Activated CD4-positive, alpha-beta T cell treated with anti-CD3 and anti-CD28 coated beads for 36 hours (primary cell): ENCODE measurements at regions not wholly inside any gene's neighbourhood (a gene's known extent, or its start where the extent isn't known, plus 50 kb on each side); places are given as distances from the start of the nearest gene placed in this dataset.

ENCODE experiments used
- ATAC-seq: fragments of 200-7000 bp; cut with Tn5 transposase; one replicate; pipeline ENCODE4 v1.10.0; 2021; ENCODE audit warnings: mild to moderate bottlenecking, moderate library complexity
- CTCF ChIA-PET: fragments of 350-600 bp; sonication (Branson Sonifier 250); formaldehyde crosslinking; loops from one replicate; lab custom pipeline; 2021; ENCODE audit warnings: antibody characterized with exemption; lab: Charles Lee
- POLR2A ChIA-PET: fragments of 350-600 bp; sonication (Branson Sonifier 250); formaldehyde crosslinking; loops from one replicate; lab custom pipeline; 2021; ENCODE audit warnings: antibody characterized with exemption, inconsistent platforms; lab: Charles Lee
- DNase-seq: peaks from one replicate; pipeline ENCODE4 v3.0.0-alpha.2; 2020
- H3K27ac Mint-ChIP-seq: one replicate; pipeline ENCODE4 v1.8.0; 2021; ENCODE audit warnings: mixed read lengths
- H3K27me3 Mint-ChIP-seq: one replicate; pipeline ENCODE4 v1.8.0; 2021; ENCODE audit warnings: mixed read lengths
- H3K36me3 Mint-ChIP-seq: one replicate; pipeline ENCODE4 v1.8.0; 2021; ENCODE audit warnings: low read depth, mixed read lengths
- H3K4me1 Mint-ChIP-seq: one replicate; pipeline ENCODE4 v1.8.0; 2021; ENCODE audit warnings: mixed read lengths
- H3K4me3 Mint-ChIP-seq: one replicate; pipeline ENCODE4 v1.8.0; 2021; ENCODE audit warnings: mild to moderate bottlenecking, moderate library complexity, mixed read lengths
- H3K9me3 Mint-ChIP-seq: one replicate; pipeline ENCODE4 v1.8.0; 2021; ENCODE audit warnings: low read depth, mixed read lengths
- intact Hi-C, 2 experiments: fragments of 100-400 bp; cut with DNase I in 1 of 2; cut with micrococcal nuclease in 1 of 2; formaldehyde crosslinking; loops; one replicate each; pipeline versions ENCODE4 v1.14.2 to v1.15.1; 2022 to 2024; cut with DNase I, micrococcal nuclease

- Mint-ChIP-seq H3K27me3 (peaks cover 32% of the 10 kb centered on the region), H3K36me3 (no peaks in the 10 kb centered on the region), H3K4me1 (peaks cover 9% of the 10 kb centered on the region), H3K27ac (no peak overlapping the region), H3K9me3 (no peaks in the 10 kb centered on the region), H3K4me3 (no peak overlapping the region)
- ATAC-seq, result no peak
- ChIA-PET CTCF (no interaction called here), POLR2A (interaction anchor here (0.5 kb wide), 1 partner anchor 81 kb away, joined by 3 read pairs; no protein-coding TSS in a partner anchor)
- intact Hi-C loops, result no loop called here
- DNase-seq, result no peak
Measured at GRCh38 chr21:38990424-38990794, 184.7 kb downstream of the ETS2 start.

- POLR2A ChIA-PET, result interaction anchor here (0.5 kb wide), 1 partner anchor 81 kb away, joined by 3 read pairs; no protein-coding TSS in a partner anchor
- peaks cover 32% of the 10 kb centered on the region for H3K27me3 Mint-ChIP-seq
- H3K4me1 Mint-ChIP-seq, result peaks cover 15% of the 10 kb centered on the region
- intact Hi-C loops, result loop anchor here in 1 of 2 experiments (10.0 kb wide), 2 partner anchors 75 to 255 kb away; no protein-coding TSS in a partner anchor
- no peaks in the 10 kb centered on the region for H3K36me3 Mint-ChIP-seq
- no peaks in the 10 kb centered on the region for H3K9me3 Mint-ChIP-seq
- no peak overlapping the region for H3K4me3 Mint-ChIP-seq
- CTCF ChIA-PET, result interaction anchor here (0.6 to 0.7 kb wide), 3 partner anchors 21 to 149 kb away, joined by 3 to 4 read pairs (median 3); no protein-coding TSS in a partner anchor
- no peak overlapping the region for H3K27ac Mint-ChIP-seq
- no peak for DNase-seq
- ATAC-seq, result no peak
Measured at GRCh38 chr21:38989745-38990423, 184.2 kb downstream of the ETS2 start.

- DNase-seq (no peak), ATAC-seq (no peak)
- H3K27ac Mint-ChIP-seq, result no peak overlapping the region
- ChIA-PET CTCF (interaction anchor here (0.7 kb wide), 2 partner anchors 20 to 113 kb away, joined by 3 read pairs; no protein-coding TSS in a partner anchor), POLR2A (no interaction called here)
- H3K9me3 Mint-ChIP-seq, result no peaks in the 10 kb centered on the region
- H3K4me3 Mint-ChIP-seq, result no peak overlapping the region
- intact Hi-C loops, result loop anchor here in 1 of 2 experiments (10.0 kb wide), 2 partner anchors 75 to 255 kb away; no protein-coding TSS in a partner anchor
- peaks cover 20% of the 10 kb centered on the region for H3K4me1 Mint-ChIP-seq
- H3K27me3 Mint-ChIP-seq, result peaks cover 37% of the 10 kb centered on the region
- no peaks in the 10 kb centered on the region for H3K36me3 Mint-ChIP-seq
Measured at GRCh38 chr21:38989379-38989744, 183.6 kb downstream of the ETS2 start.

- ChIA-PET CTCF (interaction anchor here (0.6 kb wide), 1 partner anchor 8 kb away, joined by 4 read pairs; no protein-coding TSS in a partner anchor), POLR2A (no interaction called here)
- Mint-ChIP-seq H3K4me1 (peaks cover 21% of the 10 kb centered on the region), H3K4me3 (no peak overlapping the region), H3K27ac (no peak overlapping the region), H3K27me3 (peaks cover 43% of the 10 kb centered on the region), H3K36me3 (no peaks in the 10 kb centered on the region), H3K9me3 (no peaks in the 10 kb centered on the region)
- ATAC-seq, result no peak
- DNase-seq, result no peak
- intact Hi-C loops, result loop anchor here in 1 of 2 experiments (10.0 kb wide), 2 partner anchors 74 to 254 kb away; no protein-coding TSS in a partner anchor
Measured at GRCh38 chr21:38988509-38989378, 183.0 kb downstream of the ETS2 start.

- Mint-ChIP-seq H3K4me1 (peaks cover 21% of the 10 kb centered on the region), H3K36me3 (no peaks in the 10 kb centered on the region), H3K9me3 (no peaks in the 10 kb centered on the region), H3K27ac (no peak overlapping the region), H3K27me3 (peaks cover 50% of the 10 kb centered on the region), H3K4me3 (no peak overlapping the region)
- POLR2A ChIA-PET, result no interaction called here
- CTCF ChIA-PET, result interaction anchor here (0.6 kb wide), 1 partner anchor 9 kb away, joined by 4 read pairs; no protein-coding TSS in a partner anchor
- intact Hi-C loops, result loop anchor here in 1 of 2 experiments (10.0 kb wide), 2 partner anchors 73 to 253 kb away; no protein-coding TSS in a partner anchor
- no peak for DNase-seq
- ATAC-seq, result no peak
Measured at GRCh38 chr21:38987633-38988508, 182.1 kb downstream of the ETS2 start.

- CTCF ChIA-PET, result no interaction called here
- Mint-ChIP-seq H3K9me3 (no peaks in the 10 kb centered on the region), H3K4me1 (peaks cover 21% of the 10 kb centered on the region), H3K36me3 (no peaks in the 10 kb centered on the region), H3K4me3 (no peak overlapping the region), H3K27me3 (peaks cover 54% of the 10 kb centered on the region), H3K27ac (no peak overlapping the region)
- no peak for DNase-seq
- ATAC-seq, result no peak
- intact Hi-C loops, result loop anchor here in 1 of 2 experiments (10.0 kb wide), 2 partner anchors 72 to 252 kb away; no protein-coding TSS in a partner anchor
- POLR2A ChIA-PET, result no interaction called here
Measured at GRCh38 chr21:38986806-38987632, 181.3 kb downstream of the ETS2 start.

GRCh38 chr21:38986406-38986805, 180.7 kb downstream of the ETS2 start:
- peaks cover 60% of the 10 kb centered on the region for H3K27me3 Mint-ChIP-seq
- H3K4me1 Mint-ChIP-seq, result peaks cover 21% of the 10 kb centered on the region
- H3K27ac Mint-ChIP-seq, result no peak overlapping the region
- H3K36me3 Mint-ChIP-seq, result no peaks in the 10 kb centered on the region
- ChIA-PET POLR2A (no interaction called here), CTCF (interaction anchor here (0.9 kb wide), 1 partner anchor 113 kb away, joined by 4 read pairs; no protein-coding TSS in a partner anchor)
- H3K4me3 Mint-ChIP-seq, result no peak overlapping the region
- ATAC-seq (no peak), DNase-seq (no peak)
- H3K9me3 Mint-ChIP-seq, result no peaks in the 10 kb centered on the region
- intact Hi-C loops, result loop anchor here in 1 of 2 experiments (10.0 kb wide), 2 partner anchors 72 to 252 kb away; no protein-coding TSS in a partner anchor

GRCh38 chr21:38985568-38986378, 180.0 kb downstream of the ETS2 start:
- H3K9me3 Mint-ChIP-seq, result no peaks in the 10 kb centered on the region
- H3K4me3 Mint-ChIP-seq, result peak overlapping the region; percentile 51
- ChIA-PET POLR2A (no interaction called here), CTCF (interaction anchor here (0.8 to 0.9 kb wide), 2 partner anchors 113 to 419 kb away, joined by 4 read pairs; no protein-coding TSS in a partner anchor)
- H3K4me1 Mint-ChIP-seq, result peaks cover 21% of the 10 kb centered on the region
- peak; percentile 84 for ATAC-seq
- H3K27me3 Mint-ChIP-seq, result peaks cover 60% of the 10 kb centered on the region
- peak; percentile 85 for DNase-seq
- no peaks in the 10 kb centered on the region for H3K36me3 Mint-ChIP-seq
- intact Hi-C loops, result loop anchor here (1.0 to 10.0 kb wide), 4 partner anchors 47 to 251 kb away; no protein-coding TSS in a partner anchor
- H3K27ac Mint-ChIP-seq, result peak overlapping the region; percentile 85

GRCh38 chr21:38984982-38985567, 179.3 kb downstream of the ETS2 start:
- DNase-seq, result peak; percentile 18
- intact Hi-C loops, result loop anchor here (1.0 to 10.0 kb wide), 4 partner anchors 47 to 250 kb away; no protein-coding TSS in a partner anchor
- Mint-ChIP-seq H3K36me3 (no peaks in the 10 kb centered on the region), H3K9me3 (no peaks in the 10 kb centered on the region), H3K4me3 (peak overlapping the region; percentile 51), H3K4me1 (peaks cover 23% of the 10 kb centered on the region), H3K27ac (peak overlapping the region; percentile 85), H3K27me3 (peaks cover 64% of the 10 kb centered on the region)
- ChIA-PET POLR2A (no interaction called here), CTCF (interaction anchor here (0.8 kb wide), 1 partner anchor 419 kb away, joined by 4 read pairs; no protein-coding TSS in a partner anchor)
- ATAC-seq, result peak; percentile 42
